K562 (cell line): ENCODE measurements at regions not wholly inside any gene's neighbourhood (a gene's known extent, or its start where the extent isn't known, plus 50 kb on each side); places are given as distances from the start of the nearest gene placed in this dataset.

Experiments
- ATAC-seq: fragments of 200-7000 bp; cut with Tn5 transposase; 3 replicates; pipeline ENCODE4 v1.9.1; 2020; ENCODE audit warnings: moderate library complexity
- BruUV-seq: library from RNA; stranded (reverse); fragments of 400-500 nt; replicated peaks from 2 replicates; lab custom pipeline; 2021; lab: Mats Ljungman, UMichigan
- CTCF ChIA-PET: fragments of 300-600 bp; formaldehyde crosslinking; extraction: SDS; loops from one replicate; lab custom pipeline; 2021; ENCODE audit warnings: low intra/inter-chr PET ratio; lab: Yijun Ruan, JAX
- POLR2A ChIA-PET: fragments of 300-600, 350-650 bp; sonication (Branson Sonifier 250); formaldehyde crosslinking; extraction: SDS; loops from one replicate; lab custom pipeline; 2021; ENCODE audit warnings: antibody characterized with exemption, inconsistent platforms; lab: Yijun Ruan, JAX
- DNase-seq, 4 experiments: peaks; one replicate each; pipeline versions ENCODE4 v3.0.0 to v3.0.0-alpha.2; 2011 to 2018; ENCODE audit warnings: low spot score in 3 of 4, mixed read lengths in 3 of 4; ENCODE audit errors: extremely low read depth in 1 of 4
- FAIRE-seq: peaks from 2 replicates; lab custom pipeline; 2011; peaks lifted over from hg19 to GRCh38; lab: Jason Lieb, UNC
- H2AFZ ChIP-seq: 2 replicates; pipeline ENCODE4 v1.6.0; 2011; ENCODE audit warnings: low read depth, low read length, control low read depth, inconsistent platforms
- H3K27ac ChIP-seq: fragments of 200-600 bp; 3 replicates; pipeline ENCODE4 v1.8.0; 2011; ENCODE audit warnings: low read depth, mild to moderate bottlenecking, control low read depth, inconsistent platforms, low read length, moderate library complexity, mixed read lengths; ENCODE audit errors: extremely low read depth
- H3K27me3 ChIP-seq, 2 experiments: fragments of 300-600 bp in 1 of 2; 2 replicates in 1 of 2; 3 replicates in 1 of 2; pipeline versions ENCODE4 v1.6.0 to v1.8.0; 2011; ENCODE audit warnings: inconsistent platforms in 2 of 2, low read length in 2 of 2, mild to moderate bottlenecking in 1 of 2, mixed read lengths in 1 of 2, moderate library complexity in 1 of 2; ENCODE audit not compliant: control insufficient read depth in 2 of 2, insufficient read depth in 2 of 2
- H3K36me3 ChIP-seq: fragments of 300-600 bp; 3 replicates; pipeline ENCODE4 v1.8.0; 2011; ENCODE audit warnings: mild to moderate bottlenecking, low read length, inconsistent platforms; ENCODE audit not compliant: control insufficient read depth, insufficient read depth
- H3K4me1 ChIP-seq, 2 experiments: fragments of 200-600 bp in 1 of 2; replicated peaks in 1 of 2; 2 replicates in 1 of 2; 3 replicates in 1 of 2; pipeline versions ENCODE4 v1.5.1 to v1.8.0; 2011; ENCODE audit warnings: inconsistent platforms in 2 of 2, low read length in 2 of 2, mild to moderate bottlenecking in 1 of 2, mixed read lengths in 1 of 2, moderate library complexity in 1 of 2; ENCODE audit not compliant: control insufficient read depth in 2 of 2, insufficient read depth in 2 of 2
- H3K4me2 ChIP-seq: 2 replicates; pipeline ENCODE4 v1.6.1; 2011; ENCODE audit warnings: low read length, control low read depth, inconsistent platforms, mixed read lengths; ENCODE audit not compliant: insufficient read depth
- H3K4me3 ChIP-seq: fragments of 200-600 bp; sonication (generic), shearing (Covaris generic); 2 replicates; pipeline ENCODE4 v1.5.1; 2016; ENCODE audit warnings: control low read depth, inconsistent platforms
- H3K79me2 ChIP-seq: fragments of 200-600 bp; 3 replicates; pipeline ENCODE4 v1.8.0; 2011; ENCODE audit warnings: low read length, inconsistent platforms; ENCODE audit not compliant: control insufficient read depth, insufficient read depth
- H3K9ac ChIP-seq, 2 experiments: 2 replicates each; pipeline versions ENCODE4 v1.6.0 to v1.6.1; 2011; ENCODE audit warnings: low read depth in 2 of 2, low read length in 2 of 2, control low read depth in 1 of 2, inconsistent platforms in 1 of 2, mild to moderate bottlenecking in 1 of 2, mixed read lengths in 1 of 2; ENCODE audit not compliant: insufficient read depth in 1 of 2
- H3K9me1 ChIP-seq: one replicate; pipeline ENCODE4 v1.6.0; 2011; ENCODE audit warnings: inconsistent platforms, mild to moderate bottlenecking, low read length, moderate library complexity; ENCODE audit not compliant: control insufficient read depth, insufficient read depth
- H3K9me3 ChIP-seq: replicated peaks from 2 replicates; pipeline ENCODE4 v1.5.1; 2011; ENCODE audit warnings: low read depth, low read length, inconsistent platforms; ENCODE audit not compliant: control insufficient read depth, insufficient read depth
- H4K20me1 ChIP-seq: replicated peaks from 2 replicates; pipeline ENCODE4 v1.6.1; 2011; ENCODE audit warnings: low read length, inconsistent platforms, mixed read lengths; ENCODE audit not compliant: control insufficient read depth, insufficient read depth
- WGBS: fragments of 100-300 bp; shearing (Covaris generic); methylation state at CpG from one replicate; pipeline ENCODE4 v1.1.6; 2016; ENCODE audit warnings: low coverage, mixed read lengths; ENCODE audit not compliant: insufficient coverage; ENCODE audit errors: missing lambda C conversion rate; 5-methylcytosine and 5-hydroxymethylcytosine counted together
- in situ Hi-C: fragments of 300-500 bp; cut with MboI; formaldehyde crosslinking; loops from 4 replicates; pipeline ENCODE4 v1.15.0; 2018; ENCODE audit warnings: inconsistent platforms, mixed read lengths
- intact Hi-C: fragments of 100-400 bp; cut with micrococcal nuclease; formaldehyde crosslinking; loops from 2 replicates; pipeline ENCODE4 v1.14.2; 2022
- TF ChIP-seq, protein P1 (sequence below): fragments of 450-650 bp; IDR thresholded peaks from 2 replicates; pipeline ENCODE4 v1.7.0; 2016; ENCODE audit warnings: borderline replicate concordance
- TF ChIP-seq, protein P2 (sequence below): sonication (generic); formaldehyde crosslinking; IDR thresholded peaks from 2 replicates; pipeline ENCODE4 v1.8.1; 2023; ENCODE audit warnings: mild to moderate bottlenecking, missing genetic modification reagents

DNA sequence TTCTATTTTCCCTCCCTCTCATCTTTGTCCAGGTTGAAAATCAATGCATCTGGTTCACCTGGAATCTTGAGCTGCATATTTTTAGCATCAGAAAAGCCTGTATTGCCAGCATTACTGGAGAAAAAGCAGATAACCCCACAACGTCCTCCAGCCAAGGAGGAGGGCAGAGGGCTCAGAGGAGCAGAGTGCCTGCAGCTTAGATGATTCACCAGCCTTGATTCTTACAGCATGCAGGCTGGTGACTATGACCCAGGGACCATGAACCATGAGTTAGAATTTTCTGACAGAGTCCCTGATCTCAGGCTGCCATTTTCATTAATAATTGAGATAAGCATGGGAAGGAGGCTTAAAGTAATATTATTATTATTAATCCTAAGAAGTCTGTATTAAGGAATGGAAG, 278.2 kb downstream of the BRINP1 start (continued):
- TF ChIP-seq, protein P1, sequence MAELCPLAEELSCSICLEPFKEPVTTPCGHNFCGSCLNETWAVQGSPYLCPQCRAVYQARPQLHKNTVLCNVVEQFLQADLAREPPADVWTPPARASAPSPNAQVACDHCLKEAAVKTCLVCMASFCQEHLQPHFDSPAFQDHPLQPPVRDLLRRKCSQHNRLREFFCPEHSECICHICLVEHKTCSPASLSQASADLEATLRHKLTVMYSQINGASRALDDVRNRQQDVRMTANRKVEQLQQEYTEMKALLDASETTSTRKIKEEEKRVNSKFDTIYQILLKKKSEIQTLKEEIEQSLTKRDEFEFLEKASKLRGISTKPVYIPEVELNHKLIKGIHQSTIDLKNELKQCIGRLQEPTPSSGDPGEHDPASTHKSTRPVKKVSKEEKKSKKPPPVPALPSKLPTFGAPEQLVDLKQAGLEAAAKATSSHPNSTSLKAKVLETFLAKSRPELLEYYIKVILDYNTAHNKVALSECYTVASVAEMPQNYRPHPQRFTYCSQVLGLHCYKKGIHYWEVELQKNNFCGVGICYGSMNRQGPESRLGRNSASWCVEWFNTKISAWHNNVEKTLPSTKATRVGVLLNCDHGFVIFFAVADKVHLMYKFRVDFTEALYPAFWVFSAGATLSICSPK: no peak

DNA sequence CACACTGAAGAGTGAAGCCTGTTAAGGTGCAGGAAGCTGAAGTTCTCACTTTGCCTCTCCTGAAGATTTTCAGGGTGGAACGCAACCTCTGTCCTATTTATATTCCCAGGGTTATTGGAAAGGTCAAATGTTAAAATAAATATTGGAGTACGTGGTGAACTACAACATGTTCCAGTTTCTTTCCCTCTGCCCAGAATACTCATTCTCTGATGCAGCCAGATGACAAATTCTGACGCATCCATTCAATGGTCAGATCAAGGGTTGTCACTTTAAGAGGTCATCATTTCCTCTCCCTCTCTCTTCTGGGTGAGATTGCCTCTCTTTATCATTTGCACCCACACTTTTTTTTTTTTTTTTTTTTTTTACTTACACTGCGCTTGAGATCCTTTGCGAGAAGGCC, 277.1 kb downstream of the BRINP1 start:
- intact Hi-C loops: no loop called here
- Histone ChIP-seq H3K9ac (no peak overlapping the region), H3K27me3 (no peaks in the 10 kb centered on the region), H3K9me3 (no peaks in the 10 kb centered on the region), H3K27ac (no peak overlapping the region), H2AFZ (no peak overlapping the region), H3K4me1 (no peaks in the 10 kb centered on the region), H3K4me2 (no peak overlapping the region), H3K36me3 (no peaks in the 10 kb centered on the region), H3K4me3 (no peak overlapping the region), H4K20me1 (no peaks in the 10 kb centered on the region), H3K79me2 (no peaks in the 10 kb centered on the region), H3K9me1 (no peaks in the 10 kb centered on the region)
- POLR2A ChIA-PET: no interaction called here
- no peak for ATAC-seq
- no peak for DNase-seq
- TF ChIP-seq, protein P2, sequence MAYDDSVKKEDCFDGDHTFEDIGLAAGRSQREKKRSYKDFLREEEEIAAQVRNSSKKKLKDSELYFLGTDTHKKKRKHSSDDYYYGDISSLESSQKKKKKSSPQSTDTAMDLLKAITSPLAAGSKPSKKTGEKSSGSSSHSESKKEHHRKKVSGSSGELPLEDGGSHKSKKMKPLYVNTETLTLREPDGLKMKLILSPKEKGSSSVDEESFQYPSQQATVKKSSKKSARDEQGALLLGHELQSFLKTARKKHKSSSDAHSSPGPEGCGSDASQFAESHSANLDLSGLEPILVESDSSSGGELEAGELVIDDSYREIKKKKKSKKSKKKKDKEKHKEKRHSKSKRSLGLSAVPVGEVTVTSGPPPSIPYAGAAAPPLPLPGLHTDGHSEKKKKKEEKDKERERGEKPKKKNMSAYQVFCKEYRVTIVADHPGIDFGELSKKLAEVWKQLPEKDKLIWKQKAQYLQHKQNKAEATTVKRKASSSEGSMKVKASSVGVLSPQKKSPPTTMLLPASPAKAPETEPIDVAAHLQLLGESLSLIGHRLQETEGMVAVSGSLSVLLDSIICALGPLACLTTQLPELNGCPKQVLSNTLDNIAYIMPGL (CRISPR knock-in tag): no peak
- in situ Hi-C loops: no loop called here
- no TSS peak for BruUV-seq
- CTCF ChIA-PET: no interaction called here
- 0% methylated on average over 5 of the region's 5 CpGs for WGBS
- FAIRE-seq: no peak
